Spleen (tissue), 7 donors: ENCODE measurements at regions not wholly inside any gene's neighbourhood (a gene's known extent, or its start where the extent isn't known, plus 50 kb on each side); places are given as distances from the start of the nearest gene placed in this dataset.

Experiments used
- CTCF ChIP-seq, 11 experiments: fragments of 200-600 bp in 7 of 11; fragments of 450-650 bp in 4 of 11; sonication (generic) in 4 of 11; IDR thresholded peaks in 8 of 11; conservative IDR thresholded peaks in 3 of 11; 1 replicate in 7 of 11; 2 replicates in 4 of 11; pipeline versions ENCODE4 v1.4.0 to v1.8.0; 2016 to 2021; ENCODE audit warnings: antibody characterized with exemption in 11 of 11, inconsistent platforms in 4 of 11, mild to moderate bottlenecking in 1 of 11
- POLR2A ChIP-seq, 3 donors: fragments of 450-650 bp; IDR thresholded peaks; one replicate each; pipeline ENCODE4 v1.5.1; 2017; ENCODE audit warnings: antibody characterized with exemption in 3 of 3, mild to moderate bottlenecking in 1 of 3
- POLR2AphosphoS5 ChIP-seq, 3 donors: sonication (generic); formaldehyde crosslinking; IDR thresholded peaks; one replicate each; pipeline ENCODE4 v1.5.1; 2017; ENCODE audit warnings: antibody characterized with exemption in 3 of 3
- donor health status: DM: no; HTN: no; CAD: no; lungs with moderate emphysema.
- donor health status: DM: no; HTN: no; CAD: no.
- donor health status: DM: no; HTN: no; CAD: no.

GRCh38 chr15:61681676-61682075, 378.6 kb downstream of the VPS13C start:
- TF ChIP-seq POLR2AphosphoS5 (IDR thresholded peaks at IDR 0.05) (no peak), CTCF (IDR thresholded peaks at IDR 0.05 in 8 of 11, conservative IDR thresholded peaks at IDR 0.05 in 3 of 11) (no peak), POLR2A (IDR thresholded peaks at IDR 0.05) (no peak)
